Stimulated activated CD8-positive, alpha-beta memory T cell treated with anti-CD3 and anti-CD28 coated beads, Interleukin-4, amount 100 ng/mL, for 1 hour (primary cell): ENCODE measurements at regions not wholly inside any gene's neighbourhood (a gene's known extent, or its start where the extent isn't known, plus 50 kb on each side); places are given as distances from the start of the nearest gene placed in this dataset.
"Not testable (repeated sequence)": the region's sequence is repeated elsewhere in the genome, so short reads cannot be mapped to it uniquely, and the experiment has no call there.

ENCODE experiments used
- DNase-seq, 2 donors: peaks; one replicate each; pipeline ENCODE4 v3.0.0-alpha.2; 2020; ENCODE audit warnings: low read depth in 2 of 2, low spot score in 1 of 2

- DNase-seq: no peak
Observed at GRCh38 chr10:80855348-80855971, 317.8 kb downstream of the SH2D4B start.

- DNase-seq: no peak
Observed at GRCh38 chr10:80856186-80856585, 318.5 kb downstream of the SH2D4B start.

- DNase-seq: not testable (repeated sequence)
Observed at GRCh38 chr10:80859279-80859678, 321.6 kb downstream of the SH2D4B start.

- no peak for DNase-seq
Observed at GRCh38 chr10:80860719-80861118, 323.0 kb downstream of the SH2D4B start.

DNA sequence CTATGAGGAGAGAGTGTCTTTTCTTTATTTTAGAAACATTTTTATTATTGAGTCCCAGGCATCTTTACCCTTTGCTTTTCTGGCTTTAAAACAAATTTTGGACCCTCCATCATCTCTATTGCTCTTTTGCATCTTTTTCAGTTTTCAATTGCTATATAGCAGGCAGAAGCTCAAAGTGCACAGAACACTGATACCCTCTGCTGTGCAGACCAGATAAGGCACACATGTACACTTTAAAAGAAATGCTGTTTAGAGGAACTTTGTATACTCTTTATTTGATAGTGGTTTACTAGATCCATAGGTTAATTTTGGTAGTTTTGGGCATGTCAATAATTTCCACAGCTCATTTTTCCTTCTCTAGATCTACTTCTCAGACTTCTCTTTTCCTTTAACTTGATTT is 324.2 kb downstream of the SH2D4B start:
- no peak for DNase-seq

DNA sequence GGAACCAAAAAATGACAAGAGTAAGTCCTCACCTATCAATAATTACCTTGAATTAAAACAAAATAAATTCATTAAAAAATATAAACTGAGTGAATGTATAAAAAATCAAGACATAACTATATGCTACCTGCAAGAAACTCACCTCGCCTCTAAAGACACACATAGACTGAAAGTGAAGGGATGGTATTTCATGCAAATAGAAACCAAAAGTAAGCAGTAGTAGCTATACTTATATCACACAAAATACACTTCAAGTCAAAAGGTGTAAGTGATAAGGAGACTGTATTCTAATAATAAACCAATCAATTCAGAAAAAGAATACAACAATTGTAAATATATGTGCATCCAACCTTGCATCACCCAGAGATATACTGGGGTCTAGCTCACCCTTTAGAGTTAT is 332.6 kb downstream of the SH2D4B start:
- no peak for DNase-seq

- no peak for DNase-seq
Observed at GRCh38 chr10:80871083-80871482, 333.4 kb downstream of the SH2D4B start.

- DNase-seq: no peak
Observed at GRCh38 chr10:80878330-80878729, 340.6 kb downstream of the SH2D4B start.

DNA sequence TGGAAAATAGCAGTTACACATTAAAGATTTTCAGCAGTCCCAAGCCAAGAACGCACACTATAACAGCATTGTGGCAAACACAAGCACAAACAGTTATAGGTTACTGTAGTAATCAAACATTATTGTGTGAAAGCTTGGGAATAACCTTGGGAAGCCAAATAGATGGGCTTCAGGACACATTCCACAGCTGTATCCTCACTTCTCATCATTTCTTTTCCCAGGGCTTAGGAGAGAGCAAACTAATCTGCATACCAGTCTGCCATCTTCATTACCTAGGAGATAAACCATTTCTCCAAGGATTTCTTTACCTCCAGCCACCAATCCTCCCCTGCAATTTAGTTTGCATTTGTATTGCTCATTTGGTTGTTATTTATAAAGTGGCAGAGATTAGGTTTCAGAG is 352.4 kb downstream of the SH2D4B start:
- no peak for DNase-seq

GRCh38 chr10:80893256-80893655 is 355.6 kb downstream of the SH2D4B start:
- DNase-seq: no peak

- DNase-seq: no peak
Observed at GRCh38 chr10:80894311-80894791, 356.6 kb downstream of the SH2D4B start.

DNA sequence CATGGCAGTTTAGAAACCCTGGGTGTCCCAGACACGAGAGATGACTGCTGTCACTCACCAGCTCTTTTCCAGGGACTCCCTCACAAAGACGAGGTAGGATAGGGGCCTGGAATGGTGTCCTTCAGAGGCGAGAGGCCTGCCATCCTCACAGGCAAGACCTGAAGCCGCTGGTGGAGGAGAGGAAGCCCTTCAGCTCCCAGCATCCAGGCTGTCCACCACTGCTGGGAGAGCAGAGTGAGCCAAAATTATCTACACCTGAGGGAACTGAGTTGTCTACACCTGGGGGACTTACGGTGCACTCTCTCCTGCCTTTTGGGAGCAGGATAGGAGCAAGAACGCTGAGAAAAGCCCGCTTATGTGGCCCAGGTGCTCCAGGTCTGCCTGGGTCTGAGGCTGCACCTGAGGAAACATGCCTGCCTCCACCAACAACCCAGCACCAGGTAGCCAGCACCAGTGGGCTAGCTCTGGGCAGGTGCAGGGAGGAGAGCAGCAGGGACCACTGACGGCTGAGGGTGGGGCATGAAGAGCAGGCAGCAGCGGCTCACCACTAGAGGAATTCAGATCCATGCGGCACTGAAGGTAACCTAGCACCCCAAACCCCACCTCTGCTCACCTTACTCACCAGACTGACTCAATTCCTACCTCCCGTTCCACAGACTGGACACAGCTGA is 357.2 kb downstream of the SH2D4B start:
- no peak for DNase-seq

GRCh38 chr10:80896076-80896475 is 358.4 kb downstream of the SH2D4B start:
- no peak for DNase-seq

DNA sequence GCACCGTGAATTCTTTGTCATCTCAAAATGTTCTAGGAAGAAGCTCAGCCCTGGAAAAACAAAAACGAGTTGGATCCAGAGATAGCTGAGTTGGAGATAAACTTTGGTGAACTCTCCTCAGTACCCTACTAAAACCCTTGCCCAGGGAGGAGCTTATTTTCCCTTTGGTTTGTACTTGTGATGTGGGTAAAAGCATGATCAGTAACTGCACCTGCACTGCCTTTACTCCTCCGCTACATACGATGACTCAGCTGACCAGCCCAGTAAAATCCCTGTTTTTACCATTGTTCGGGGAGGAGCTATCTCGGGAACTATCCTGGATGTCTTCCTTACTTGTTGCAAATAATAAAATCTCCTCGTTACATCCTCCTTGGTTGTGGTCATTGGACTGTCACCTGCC is 359.3 kb downstream of the SH2D4B start:
- DNase-seq: no peak

DNA sequence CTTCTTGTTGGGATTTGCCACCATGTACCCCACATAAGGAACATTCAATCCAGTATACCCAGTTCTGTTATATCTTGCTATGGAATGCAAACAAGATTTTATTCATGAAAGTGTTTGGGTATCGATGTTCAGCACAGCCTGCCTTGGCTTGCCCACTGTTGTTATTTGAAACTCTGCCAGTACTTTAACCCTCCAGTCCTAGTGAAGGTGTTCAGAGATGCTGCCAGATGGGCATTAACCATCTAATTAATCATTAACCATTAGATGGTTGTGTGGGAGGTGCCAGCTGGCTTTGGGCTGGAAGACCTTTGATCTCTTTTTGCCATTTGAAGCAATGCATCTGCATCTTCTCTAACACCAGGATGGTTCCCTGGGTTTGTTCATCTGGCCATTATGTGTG is 363.0 kb downstream of the SH2D4B start:
- DNase-seq: no peak

DNA sequence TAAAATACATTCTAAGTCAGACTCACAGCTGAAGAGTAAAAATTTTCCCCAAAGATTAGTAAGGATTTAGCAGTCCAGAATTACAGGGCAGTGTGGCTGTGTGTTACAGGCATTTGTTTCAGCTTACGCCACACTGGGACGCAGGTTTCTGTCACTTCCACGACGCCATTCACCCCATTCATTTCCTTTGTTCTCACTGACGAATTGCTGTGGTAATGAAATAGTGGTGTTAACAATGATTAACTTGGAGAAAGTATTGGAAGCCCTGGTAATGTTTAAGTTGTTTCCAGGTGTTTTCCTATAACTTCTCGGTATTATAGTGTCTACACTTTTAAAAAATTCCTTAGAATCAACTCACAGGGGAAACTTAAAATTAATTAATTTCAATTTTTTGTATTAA is 370.9 kb downstream of the SH2D4B start:
- no peak for DNase-seq

GRCh38 chr10:80909254-80909653 is 371.6 kb downstream of the SH2D4B start:
- no peak for DNase-seq

DNA sequence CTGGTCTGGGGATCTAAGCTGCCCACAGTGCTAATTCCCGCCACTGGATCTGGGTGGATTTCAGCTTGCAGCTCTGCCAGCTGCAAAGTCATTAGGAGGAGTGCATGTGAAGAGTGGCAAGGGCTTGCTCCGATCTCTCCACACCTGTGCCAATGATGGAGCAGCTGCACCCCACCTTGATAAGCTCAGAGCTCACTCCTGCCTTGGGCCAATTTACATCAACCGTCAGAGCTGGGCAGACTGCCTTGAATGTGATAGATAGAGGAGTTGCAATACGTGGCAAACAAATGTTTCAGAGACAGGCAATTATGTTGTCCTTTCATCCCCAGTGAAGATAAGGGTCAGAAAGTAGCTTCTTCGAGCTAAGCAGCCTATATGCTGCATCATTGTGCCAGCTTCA is 379.9 kb downstream of the SH2D4B start:
- no peak for DNase-seq

- no peak for DNase-seq
Observed at GRCh38 chr10:80921032-80921431, 383.3 kb downstream of the SH2D4B start.

- no peak for DNase-seq
Observed at GRCh38 chr10:80924063-80924952, 386.6 kb downstream of the SH2D4B start.

DNA sequence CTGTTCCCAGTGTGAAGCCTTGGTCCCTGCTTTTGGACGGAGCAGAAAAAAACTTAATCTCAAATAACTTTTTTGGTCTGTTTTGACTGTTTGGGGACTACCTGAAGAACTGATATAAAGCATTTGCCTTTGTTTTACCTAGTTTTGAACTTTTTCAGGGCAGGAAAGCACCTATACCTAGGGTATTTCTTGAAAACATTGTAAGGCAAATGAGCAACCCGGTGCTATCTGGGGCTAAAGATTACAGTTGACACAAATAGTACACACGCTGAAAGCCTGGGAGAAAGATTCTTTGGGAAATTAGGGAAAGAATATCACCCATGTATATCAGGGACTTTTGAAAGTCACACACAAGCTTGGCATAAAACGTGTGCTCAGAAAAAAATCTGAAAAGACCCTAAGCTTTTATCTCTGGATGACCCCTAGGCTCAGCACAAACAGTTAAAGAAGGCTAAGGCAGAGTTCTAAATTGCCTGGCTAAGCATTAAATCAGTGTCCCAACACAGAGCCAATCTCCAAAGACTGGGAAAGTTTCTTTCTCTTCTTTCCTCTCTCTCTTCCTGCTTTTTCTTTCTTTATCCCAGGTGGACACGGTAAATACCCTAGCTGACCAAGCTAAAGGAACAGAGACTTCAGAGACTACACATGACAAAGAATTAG is 389.8 kb downstream of the SH2D4B start:
- DNase-seq: no peak
